SK-N-SH (cell line): ENCODE measurements at regions not wholly inside any gene's neighbourhood (a gene's known extent, or its start where the extent isn't known, plus 50 kb on each side); places are given as distances from the start of the nearest gene placed in this dataset.

Experiments
- CTCF ChIA-PET: fragments of 300-600, 350-600 bp; formaldehyde crosslinking; extraction: SDS; loops from one replicate; lab custom pipeline; 2021; lab: Yijun Ruan, JAX
- POLR2A ChIA-PET: fragments of 350-600 bp; sonication (Branson Sonifier 250); formaldehyde crosslinking; extraction: SDS; loops from one replicate; lab custom pipeline; 2020; ENCODE audit warnings: antibody characterized with exemption, inconsistent platforms; lab: Yijun Ruan, JAX
- DNase-seq: peaks from one replicate; pipeline ENCODE4 v3.0.0; 2012
- H2AFZ ChIP-seq: fragments of 200-600 bp; sonication (generic); 2 replicates; pipeline ENCODE4 v1.8.1; 2016; ENCODE audit warnings: antibody characterized with exemption, mild to moderate bottlenecking, low read depth
- H3F3A ChIP-seq: fragments of 200-600 bp; sonication (generic); replicated peaks from 2 replicates; pipeline ENCODE3; 2016; ENCODE audit warnings: antibody characterized with exemption, mild to moderate bottlenecking; ENCODE audit not compliant: insufficient read depth
- H3K27ac ChIP-seq, 2 experiments: fragments of 200-500 bp in 1 of 2; fragments of 200-600 bp in 1 of 2; sonication (Bioruptor generic) in 1 of 2; sonication (generic), shearing (Covaris generic) in 1 of 2; 2 replicates each; pipeline versions ENCODE4 v1.5.1 to v1.6.1; 2014 to 2016; ENCODE audit warnings: low read depth in 2 of 2, inconsistent platforms in 1 of 2, low read length in 1 of 2, mild to moderate bottlenecking in 1 of 2, mixed read lengths in 1 of 2
- H3K27me3 ChIP-seq: fragments of 200-600 bp; sonication (generic), shearing (Covaris generic); 2 replicates; pipeline ENCODE4 v1.6.1; 2016; ENCODE audit warnings: mixed run types; ENCODE audit not compliant: insufficient read depth
- H3K36me3 ChIP-seq, 2 experiments: fragments of 200-500 bp in 1 of 2; fragments of 200-600 bp in 1 of 2; sonication (Bioruptor generic) in 1 of 2; sonication (generic) in 1 of 2; replicated peaks in 1 of 2; 2 replicates each; pipeline versions ENCODE3 to v1.5.1; 2014 to 2016; ENCODE audit warnings: low read length in 1 of 2, mild to moderate bottlenecking in 1 of 2; ENCODE audit not compliant: insufficient read depth in 2 of 2, control insufficient read depth in 1 of 2
- H3K4me1 ChIP-seq, 2 experiments: fragments of 200-500 bp in 1 of 2; fragments of 200-600 bp in 1 of 2; sonication (Bioruptor generic) in 1 of 2; sonication (generic), shearing (Covaris generic) in 1 of 2; 2 replicates each; pipeline versions ENCODE4 v1.5.1 to v1.6.1; 2014 to 2016; ENCODE audit warnings: low read depth in 1 of 2, low read length in 1 of 2, mixed run types in 1 of 2; ENCODE audit not compliant: insufficient read depth in 2 of 2, control insufficient read depth in 1 of 2
- H3K4me2 ChIP-seq: fragments of 200-600 bp; sonication (generic), shearing (Covaris generic); 2 replicates; pipeline ENCODE4 v1.6.1; 2017; ENCODE audit warnings: mixed run types
- H3K4me3 ChIP-seq, 2 experiments: fragments of 200-500 bp in 1 of 2; fragments of 200-600 bp in 1 of 2; sonication (Bioruptor generic) in 1 of 2; sonication (generic), shearing (Covaris generic) in 1 of 2; 2 replicates each; pipeline versions ENCODE4 v1.5.1 to v1.8.1; 2014 to 2016; ENCODE audit warnings: low read depth in 2 of 2, inconsistent platforms in 1 of 2, low read length in 1 of 2, mild to moderate bottlenecking in 1 of 2, mixed read lengths in 1 of 2, moderate library complexity in 1 of 2
- H3K79me2 ChIP-seq: fragments of 200-600 bp; sonication (generic); 2 replicates; pipeline ENCODE4 v1.8.1; 2017; ENCODE audit warnings: mild to moderate bottlenecking; ENCODE audit not compliant: insufficient read depth
- H3K9ac ChIP-seq: fragments of 200-600 bp; sonication (generic); 2 replicates; pipeline ENCODE4 v1.6.1; 2017; ENCODE audit warnings: mixed run types
- H3K9me2 ChIP-seq: fragments of 200-600 bp; sonication (generic); 2 replicates; pipeline ENCODE4 v1.6.1; 2017; ENCODE audit warnings: mixed run types
- H3K9me3 ChIP-seq: fragments of 200-600 bp; sonication (generic); 2 replicates; pipeline ENCODE4 v1.6.1; 2017; ENCODE audit warnings: mixed run types, mild to moderate bottlenecking, moderate library complexity
- H4K20me1 ChIP-seq: fragments of 200-600 bp; sonication (generic); 2 replicates; pipeline ENCODE4 v1.6.1; 2017; ENCODE audit warnings: mild to moderate bottlenecking, mixed run types; ENCODE audit not compliant: insufficient read depth
- ELF1 ChIP-seq: IDR thresholded peaks from 2 replicates; pipeline ENCODE4 v1.4.0; 2012
- EZH2phosphoT487 ChIP-seq: fragments of 200-600 bp; sonication (generic); IDR thresholded peaks from 2 replicates; pipeline ENCODE4 v1.6.1; 2017; ENCODE audit warnings: low read depth, mixed run types, mild to moderate bottlenecking, antibody characterized with exemption, moderate library complexity, borderline replicate concordance
- GATA2 ChIP-seq: sonication (generic); formaldehyde crosslinking; IDR thresholded peaks from 2 replicates; pipeline ENCODE4 v1.5.0; 2020; ENCODE audit warnings: mild to moderate bottlenecking, missing genetic modification reagents
- IRF3 ChIP-seq: fragments of 150-350 bp; IDR thresholded peaks from 2 replicates; pipeline ENCODE4 v1.6.1; 2016; ENCODE audit warnings: mild to moderate bottlenecking, low read depth, low read length
- MAX ChIP-seq: IDR thresholded peaks from 2 replicates; pipeline ENCODE4 v1.4.0; 2012; ENCODE audit warnings: low read depth
- MEF2A ChIP-seq: IDR thresholded peaks from 2 replicates; pipeline ENCODE4 v1.4.0; 2012; ENCODE audit warnings: low read depth, borderline replicate concordance
- NFIC ChIP-seq: IDR thresholded peaks from 2 replicates; pipeline ENCODE4 v1.4.0; 2012; ENCODE audit warnings: borderline replicate concordance
- PBX3 ChIP-seq: IDR thresholded peaks from 2 replicates; pipeline ENCODE4; 2012
- POLR2AphosphoS5 ChIP-seq: IDR thresholded peaks from 2 replicates; pipeline ENCODE4 v1.6.1; 2012; ENCODE audit warnings: low read depth, low read length
- RCOR1 ChIP-seq: fragments of 150-350 bp; IDR thresholded peaks from 2 replicates; pipeline ENCODE4 v1.6.1; 2017; ENCODE audit warnings: antibody characterized with exemption, low read length
- REST ChIP-seq: IDR thresholded peaks from 2 replicates; pipeline ENCODE4 v1.6.1; 2012; ENCODE audit warnings: mild to moderate bottlenecking, low read depth, low read length, moderate library complexity
- RFX5 ChIP-seq: IDR thresholded peaks from 2 replicates; pipeline ENCODE4 v1.6.1; 2012; ENCODE audit warnings: mild to moderate bottlenecking, improper control_type of control experiment, low read length
- RXRA ChIP-seq: IDR thresholded peaks from 2 replicates; pipeline ENCODE4 v1.4.0; 2012; ENCODE audit warnings: low read depth, mild to moderate bottlenecking, borderline replicate concordance
- USF2 ChIP-seq: fragments of 150-350 bp; IDR thresholded peaks from 2 replicates; pipeline ENCODE4 v1.6.1; 2017; ENCODE audit warnings: antibody characterized with exemption, low read length, low read depth, borderline replicate concordance
- YY1 ChIP-seq: IDR thresholded peaks from 2 replicates; pipeline ENCODE4 v1.4.0; 2012; ENCODE audit warnings: low read depth, mild to moderate bottlenecking
- WGBS: methylation state at CpG from one replicate; pipeline ENCODE4 v1.1.6; 2017; ENCODE audit warnings: low lambda C conversion rate; 5-methylcytosine and 5-hydroxymethylcytosine counted together

GRCh38 chr2:221016551-221016950 lies 555.6 kb downstream of the EPHA4 start:
- H3K4me1 ChIP-seq = no peaks in the 10 kb centered on the region
- ChIA-PET CTCF (interaction anchor here (0.7 kb wide), 1 partner anchor 405 kb away, joined by 3 read pairs; no protein-coding TSS in a partner anchor), POLR2A (no interaction called here)
- no peaks in the 10 kb centered on the region for H3K27me3 ChIP-seq
- no peak overlapping the region for H2AFZ ChIP-seq
- H3K9me2 ChIP-seq = no peaks in the 10 kb centered on the region
- H3K4me3 ChIP-seq = no peak overlapping the region
- no peaks in the 10 kb centered on the region for H4K20me1 ChIP-seq
- no peak for DNase-seq
- peaks cover 0 to under 1% of the 10 kb centered on the region in 2 experiments for H3K36me3 ChIP-seq
- no peak for TF ChIP-seq ELF1
- no peak for TF ChIP-seq GATA2
- no peak for TF ChIP-seq PBX3
- TF ChIP-seq RFX5 = no peak
- TF ChIP-seq MEF2A = no peak
- no peak for TF ChIP-seq IRF3
- no peak for TF ChIP-seq EZH2phosphoT487
- no peak for TF ChIP-seq MAX
- no peak for TF ChIP-seq RXRA
- no peak for TF ChIP-seq USF2
- TF ChIP-seq NFIC = no peak
- no peak for TF ChIP-seq RCOR1
- TF ChIP-seq REST = no peak
- no peak for TF ChIP-seq POLR2AphosphoS5
- no peak for TF ChIP-seq YY1
- H3F3A ChIP-seq = no peaks in the 10 kb centered on the region
- H3K27ac ChIP-seq = no peak overlapping the region
- WGBS = 0% methylated on average over 2 of the region's 2 CpGs
- no peaks in the 10 kb centered on the region for H3K79me2 ChIP-seq
- H3K9ac ChIP-seq = no peak overlapping the region
- no peaks in the 10 kb centered on the region for H3K9me3 ChIP-seq
- no peak overlapping the region for H3K4me2 ChIP-seq
